ENCODE measurements at regions not wholly inside any gene's neighbourhood (a gene's known extent, or its start where the extent isn't known, plus 50 kb on each side); places are given as distances from the start of the nearest gene placed in this dataset.

- TF ChIP-seq FOSL1 (IDR thresholded peaks at IDR 0.05; ENCODE audit: low read depth) = no peak
- no peak for TF ChIP-seq EZH2phosphoT487 (IDR thresholded peaks at IDR 0.05; ENCODE audit: borderline replicate concordance)
Measured at GRCh38 chr17:73900516-73900915, 256.3 kb upstream of the SDK2 start.

Measured in HCT116 (cell line).